Retinal pigment epithelial cell (primary cell): ENCODE measurements at regions not wholly inside any gene's neighbourhood (a gene's known extent, or its start where the extent isn't known, plus 50 kb on each side); places are given as distances from the start of the nearest gene placed in this dataset.
A peak's percentile ranks its signal among the peaks of the same experiment; 100 is the strongest.

Experiments
- DNase-seq: peaks from one replicate; pipeline ENCODE4 v3.0.0-alpha.2; 2010; ENCODE audit warnings: low read depth
- H3K4me3 ChIP-seq: 2 replicates; pipeline ENCODE4 v1.5.1; 2011; ENCODE audit warnings: mild to moderate bottlenecking, low read length, control low read depth, moderate library complexity
- CTCF ChIP-seq: conservative IDR thresholded peaks from 2 replicates; pipeline ENCODE4 v1.5.1; 2011; ENCODE audit warnings: low read depth, low read length, control low read depth, inconsistent platforms

GRCh38 chr11:109304159-109304558 lies 117.8 kb upstream of the C11orf87 start:
- no peak for TF ChIP-seq CTCF
- no peak overlapping the region for H3K4me3 ChIP-seq
- no peak for DNase-seq

- no peak for DNase-seq
- H3K4me3 ChIP-seq = no peak overlapping the region
- no peak for TF ChIP-seq CTCF
These were observed 117.0 kb upstream of the C11orf87 start for GRCh38 chr11:109305009-109305408.

DNA sequence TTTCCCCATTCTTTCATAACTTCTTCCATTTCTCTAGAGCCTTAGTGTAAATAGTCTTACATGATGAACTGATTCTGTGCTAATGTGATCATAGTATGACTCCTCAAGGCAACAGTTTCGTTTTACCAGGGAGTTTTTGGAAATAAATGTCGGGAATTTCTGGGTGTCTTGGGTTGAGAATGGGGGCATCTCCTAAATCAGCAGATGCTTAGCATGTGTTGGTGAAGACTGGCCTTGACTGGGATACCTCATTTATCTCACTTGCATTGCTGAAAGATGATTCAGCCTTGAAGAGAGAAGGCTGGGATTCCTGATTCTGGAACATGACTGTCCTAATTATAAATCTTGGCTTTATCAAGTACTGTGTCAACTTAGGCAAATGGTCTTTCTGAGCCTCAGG lies 115.7 kb upstream of the C11orf87 start:
- TF ChIP-seq CTCF = no peak
- DNase-seq = no peak
- no peak overlapping the region for H3K4me3 ChIP-seq

GRCh38 chr11:109307366-109307765 lies 114.6 kb upstream of the C11orf87 start:
- no peak for DNase-seq
- no peak overlapping the region for H3K4me3 ChIP-seq
- TF ChIP-seq CTCF = no peak

GRCh38 chr11:109308551-109308950 lies 113.4 kb upstream of the C11orf87 start:
- DNase-seq = no peak
- H3K4me3 ChIP-seq = no peak overlapping the region
- TF ChIP-seq CTCF = no peak

GRCh38 chr11:109309153-109309552 lies 112.8 kb upstream of the C11orf87 start:
- DNase-seq = peak; percentile 28
- no peak for TF ChIP-seq CTCF
- no peak overlapping the region for H3K4me3 ChIP-seq

DNA sequence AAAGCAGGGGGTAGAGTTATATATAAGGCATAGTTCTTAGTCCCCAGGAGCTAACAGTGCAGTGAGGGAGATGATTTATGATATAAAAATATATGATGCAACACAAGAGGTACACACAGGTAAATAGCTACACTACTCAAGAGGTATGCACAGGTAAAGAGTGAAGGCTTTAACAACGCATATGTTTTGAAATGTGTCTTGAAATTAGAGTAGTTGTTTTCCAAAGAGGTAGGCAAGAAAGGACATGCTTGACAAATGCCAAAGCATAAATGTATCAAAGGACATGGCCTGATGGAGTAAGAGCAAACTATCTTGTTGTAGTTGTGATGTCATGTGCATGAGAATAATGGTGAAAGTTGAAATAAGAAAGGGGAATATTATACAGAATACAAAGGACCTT lies 104.3 kb upstream of the C11orf87 start:
- no peak for DNase-seq
- TF ChIP-seq CTCF = no peak
- H3K4me3 ChIP-seq = no peak overlapping the region
